ENCODE measurements at regions not wholly inside any gene's neighbourhood (a gene's known extent, or its start where the extent isn't known, plus 50 kb on each side); places are given as distances from the start of the nearest gene placed in this dataset.

GRCh38 chr14:76654573-76655108, 106.6 kb upstream of the VASH1 start:
- no peak overlapping the region for H3K4me2 ChIP-seq (ENCODE audit: low read length)
- no peak for TF ChIP-seq POLR2A (IDR thresholded peaks at IDR 0.05; ENCODE audit: borderline replicate concordance, extremely low read depth, insufficient read depth, insufficient read length)
- TF ChIP-seq EZH2phosphoT487 (IDR thresholded peaks at IDR 0.05; ENCODE audit: borderline replicate concordance) = no peak
- TF ChIP-seq YY1 (IDR thresholded peaks at IDR 0.05; ENCODE audit: extremely low read depth, insufficient replicate concordance, low read depth, low read length) = no peak
- TF ChIP-seq CEBPB (IDR thresholded peaks at IDR 0.05; ENCODE audit: low read depth) = no peak
- TF ChIP-seq ATF3 (IDR thresholded peaks at IDR 0.05) = no peak
- no peak for TF ChIP-seq JUND (IDR thresholded peaks at IDR 0.05)
- TF ChIP-seq ZBTB33 (IDR thresholded peaks at IDR 0.05; ENCODE audit: extremely low read depth, insufficient replicate concordance, low read length) = no peak
- TF ChIP-seq SP1 (IDR thresholded peaks at IDR 0.05; ENCODE audit: low read depth) = no peak
- TF ChIP-seq CBX3 (IDR thresholded peaks at IDR 0.05; ENCODE audit: low read depth) = no peak
- no peak for TF ChIP-seq RAD21 (IDR thresholded peaks at IDR 0.05; ENCODE audit: low read depth)
- TF ChIP-seq CTCF (IDR thresholded peaks at IDR 0.05 in 2 of 3, conservative IDR thresholded peaks at IDR 0.05 in 1 of 3; ENCODE audit: borderline replicate concordance in 1 of 3, insufficient read depth in 1 of 3, low read depth in 2 of 3, low read length in 2 of 3) = no peak
- TF ChIP-seq REST (IDR thresholded peaks at IDR 0.05; ENCODE audit: low read depth) = no peak
- no peaks in the 10 kb centered on the region for H3K36me3 ChIP-seq (ENCODE audit: control insufficient read depth in 1 of 2, insufficient read depth in 2 of 2, low read length in 2 of 2)
- H3K79me2 ChIP-seq (ENCODE audit: insufficient read depth, low read length) = no peaks in the 10 kb centered on the region
- no peaks in the 10 kb centered on the region for H4K20me1 ChIP-seq (ENCODE audit: insufficient read depth)
- H3K27me3 ChIP-seq (ENCODE audit: insufficient read depth, low read length) = peaks cover 7% of the 10 kb centered on the region; the same call in 1 of the 2 replicates
- no peaks in the 10 kb centered on the region for H3K4me1 ChIP-seq (ENCODE audit: control insufficient read depth in 1 of 2, insufficient read depth in 2 of 2, low read length in 2 of 2)
- intact Hi-C loops (cut with micrococcal nuclease) = no loop called here
- RAD21 ChIA-PET (ENCODE audit: low non-redundant PET in 1 of 2, low total read pairs in 2 of 2, uncharacterized antibody in 2 of 2, unreplicated experiment in 2 of 2) = no interaction called here
- no peak overlapping the region for H2AFZ ChIP-seq (ENCODE audit: low read depth, low read length, poor library complexity, severe bottlenecking)
- H3K9me3 ChIP-seq (ENCODE audit: control insufficient read depth in 1 of 2, insufficient read depth in 1 of 2, low read depth in 1 of 2, low read length in 2 of 2) = peaks cover 0 to 8% of the 10 kb centered on the region in 2 experiments; a peak in 1 of 4 replicates
- H3K9ac ChIP-seq (ENCODE audit: low read length) = no peak overlapping the region
- no peak overlapping the region for H3K4me3 ChIP-seq (replicated peaks in 1 of 2; ENCODE audit: low read depth in 1 of 2, low read length in 2 of 2)
- no peak for DNase-seq (ENCODE audit: low read depth, low spot score)
- H3K9me2 ChIP-seq (ENCODE audit: insufficient read depth) = no peaks in the 10 kb centered on the region
- no peak overlapping the region for H3K27ac ChIP-seq (ENCODE audit: low read depth, low read length)
- POLR2A ChIA-PET = no interaction called here
- 0 out of 2 replicates have a peak, but pooled peaks have one; percentile 22 for ATAC-seq
- CTCF ChIA-PET = no interaction called here
- no TSS peak for BruUV-seq (replicated peaks)
